ENCODE measurements at regions not wholly inside any gene's neighbourhood (a gene's known extent, or its start where the extent isn't known, plus 50 kb on each side); places are given as distances from the start of the nearest gene placed in this dataset.

DNA sequence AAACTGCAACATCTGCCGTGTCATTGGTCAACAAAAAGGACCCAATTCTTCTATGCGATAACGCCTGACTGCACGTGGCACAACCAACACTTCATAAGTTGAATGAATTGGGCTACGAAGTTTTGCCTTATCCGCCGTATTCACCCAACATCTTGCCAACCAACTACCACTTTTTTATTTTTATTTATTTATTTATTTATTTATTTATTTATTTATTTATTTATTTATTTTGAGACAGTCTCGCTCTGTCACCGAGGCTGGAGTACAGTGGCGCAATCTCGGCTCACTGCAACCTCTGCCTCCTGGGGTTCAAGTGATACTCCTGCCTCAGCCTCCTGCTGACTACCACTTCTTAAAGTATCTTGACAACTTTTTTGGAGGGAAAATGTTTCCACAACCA is 127.4 kb downstream of the RASSF9 start:
- WGBS (ENCODE audit: extremely low coverage, insufficient coverage, insufficient read length), result no CpG with 5 or more reads among the region's 11 CpGs
- H4K91ac ChIP-seq (ENCODE audit: low read depth, low read length), result no peak overlapping the region

DNA sequence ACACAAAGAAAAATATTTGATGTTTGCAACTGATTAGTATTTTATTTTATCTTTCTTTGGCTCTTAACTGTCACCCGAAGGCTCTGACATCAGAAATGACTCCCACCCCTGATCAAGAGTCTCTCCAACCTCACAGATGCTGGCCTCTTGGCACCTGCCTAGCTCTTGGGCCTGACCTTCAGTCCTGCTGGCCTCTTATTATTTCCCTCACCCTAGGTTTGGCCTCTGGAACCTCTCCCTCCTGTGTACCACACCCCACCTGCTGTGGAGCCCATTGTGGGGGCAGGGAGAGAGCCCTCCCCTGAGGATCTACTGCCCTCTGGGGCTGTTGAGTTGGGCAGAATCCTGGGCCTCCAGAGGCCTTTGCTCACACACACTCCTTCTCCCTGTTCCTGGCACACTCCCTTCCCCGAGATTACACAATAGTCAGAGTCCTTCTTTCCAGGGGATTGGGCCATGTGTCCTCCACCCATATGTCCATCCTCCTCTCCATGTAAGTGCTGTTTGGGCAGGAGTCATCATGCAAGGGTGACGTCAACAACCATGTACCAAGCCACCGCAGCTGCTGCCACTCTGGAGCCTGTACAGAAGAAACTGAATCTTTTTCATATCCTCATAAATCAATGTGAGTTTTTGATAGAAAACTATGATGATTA is 124.3 kb downstream of the RASSF9 start:
- no peaks in the 10 kb centered on the region for H3K4me1 ChIP-seq (ENCODE audit: control insufficient read depth in 1 of 2, insufficient read depth in 2 of 2, low read length in 2 of 2)
- no CpG with 5 or more reads among the region's 4 CpGs for WGBS (ENCODE audit: extremely low coverage, insufficient coverage, insufficient read length)
- H4K12ac ChIP-seq (ENCODE audit: low read depth, low read length), result no peak overlapping the region

More for the DNA sequence above, 127.4 kb downstream of the RASSF9 start:
- Histone ChIP-seq H3K27me3 (ENCODE audit: insufficient read depth, low read length) (no peaks in the 10 kb centered on the region), H3K18ac (ENCODE audit: low read length) (no peak overlapping the region), H3K14ac (ENCODE audit: low read length) (no peak overlapping the region), H3K27ac (ENCODE audit: low read depth, low read length) (no peak overlapping the region), H2AFZ (ENCODE audit: insufficient read depth, low read length, poor library complexity) (no peak overlapping the region), H3K36me3 (ENCODE audit: control insufficient read depth in 1 of 2, insufficient read depth in 2 of 2, low read length in 2 of 2) (no peaks in the 10 kb centered on the region), H4K8ac (ENCODE audit: low read depth, low read length) (no peak overlapping the region), H3K79me1 (ENCODE audit: low read length) (no peaks in the 10 kb centered on the region), H3K9me3 (ENCODE audit: insufficient read depth, low read depth, low read length) (no peaks in the 10 kb centered on the region), H2BK12ac (ENCODE audit: low read length) (no peak overlapping the region), H2BK120ac (ENCODE audit: insufficient read depth, low read length, poor library complexity) (no peak overlapping the region), H3K79me2 (ENCODE audit: control insufficient read depth, insufficient read depth, low read length, poor library complexity) (no peaks in the 10 kb centered on the region), H3K4me3 (ENCODE audit: low read depth, low read length) (no peak overlapping the region), H3K4me1 (ENCODE audit: control insufficient read depth in 1 of 2, insufficient read depth in 2 of 2, low read length in 2 of 2) (no peaks in the 10 kb centered on the region), H2BK5ac (ENCODE audit: low read depth, low read length, poor library complexity) (no peak overlapping the region), H3K23ac (ENCODE audit: low read length) (no peak overlapping the region), H2AK5ac (ENCODE audit: low read length) (no peak overlapping the region), H3K4me2 (ENCODE audit: low read length) (no peak overlapping the region), H3K9ac (ENCODE audit: low read length) (no peak overlapping the region), H4K12ac (ENCODE audit: low read depth, low read length) (no peak overlapping the region), H3K4ac (ENCODE audit: low read depth, low read length) (no peak overlapping the region)
- no peak for DNase-seq

DNA sequence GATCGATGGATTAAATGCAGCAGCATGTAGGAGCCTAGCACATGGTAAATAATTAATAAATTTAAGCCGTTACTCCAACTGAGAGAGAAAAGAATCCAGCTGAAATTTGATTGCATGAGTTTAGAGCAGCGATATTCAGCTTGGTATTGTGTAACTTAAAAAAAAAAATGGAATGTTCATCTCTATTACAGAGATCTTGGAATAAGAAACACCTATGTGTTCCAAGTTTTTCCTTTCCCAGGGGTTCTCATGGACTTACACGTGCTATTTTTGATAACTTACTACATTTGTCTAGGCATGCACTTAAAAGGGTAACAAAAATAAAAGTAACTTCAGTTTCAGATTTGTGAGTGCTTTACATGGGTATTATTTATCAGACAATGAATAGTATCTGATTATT is 122.8 kb downstream of the RASSF9 start:
- Histone ChIP-seq H3K9me3 (ENCODE audit: insufficient read depth, low read depth, low read length) (no peaks in the 10 kb centered on the region), H2BK120ac (ENCODE audit: insufficient read depth, low read length, poor library complexity) (no peak overlapping the region), H3K79me1 (ENCODE audit: low read length) (no peaks in the 10 kb centered on the region), H3K14ac (ENCODE audit: low read length) (no peak overlapping the region), H3K27ac (ENCODE audit: low read depth, low read length) (no peak overlapping the region), H3K27me3 (ENCODE audit: insufficient read depth, low read length) (no peaks in the 10 kb centered on the region), H2BK12ac (ENCODE audit: low read length) (no peak overlapping the region), H3K4me2 (ENCODE audit: low read length) (no peak overlapping the region), H3K4me3 (ENCODE audit: low read depth, low read length) (no peak overlapping the region), H4K12ac (ENCODE audit: low read depth, low read length) (no peak overlapping the region), H2AK5ac (ENCODE audit: low read length) (no peak overlapping the region), H3K4ac (ENCODE audit: low read depth, low read length) (no peak overlapping the region), H3K9ac (ENCODE audit: low read length) (no peak overlapping the region), H2BK5ac (ENCODE audit: low read depth, low read length, poor library complexity) (no peak overlapping the region), H3K23ac (ENCODE audit: low read length) (no peak overlapping the region), H3K36me3 (ENCODE audit: control insufficient read depth in 1 of 2, insufficient read depth in 2 of 2, low read length in 2 of 2) (no peaks in the 10 kb centered on the region), H2AFZ (ENCODE audit: insufficient read depth, low read length, poor library complexity) (no peak overlapping the region), H3K79me2 (ENCODE audit: control insufficient read depth, insufficient read depth, low read length, poor library complexity) (no peaks in the 10 kb centered on the region), H4K91ac (ENCODE audit: low read depth, low read length) (no peak overlapping the region), H4K8ac (ENCODE audit: low read depth, low read length) (no peak overlapping the region), H3K18ac (ENCODE audit: low read length) (no peak overlapping the region), H3K4me1 (ENCODE audit: control insufficient read depth in 1 of 2, insufficient read depth in 2 of 2, low read length in 2 of 2) (no peaks in the 10 kb centered on the region)
- DNase-seq, result no peak
- WGBS (ENCODE audit: extremely low coverage, insufficient coverage, insufficient read length), result no CpG with 5 or more reads among the region's 4 CpGs

More for the DNA sequence above, 124.3 kb downstream of the RASSF9 start:
- Histone ChIP-seq H3K79me2 (ENCODE audit: control insufficient read depth, insufficient read depth, low read length, poor library complexity) (no peaks in the 10 kb centered on the region), H3K79me1 (ENCODE audit: low read length) (no peaks in the 10 kb centered on the region), H3K23ac (ENCODE audit: low read length) (no peak overlapping the region), H2BK120ac (ENCODE audit: insufficient read depth, low read length, poor library complexity) (no peak overlapping the region), H4K91ac (ENCODE audit: low read depth, low read length) (no peak overlapping the region), H2AK5ac (ENCODE audit: low read length) (no peak overlapping the region), H3K36me3 (ENCODE audit: control insufficient read depth in 1 of 2, insufficient read depth in 2 of 2, low read length in 2 of 2) (no peaks in the 10 kb centered on the region), H3K14ac (ENCODE audit: low read length) (no peak overlapping the region), H2AFZ (ENCODE audit: insufficient read depth, low read length, poor library complexity) (no peak overlapping the region), H3K9me3 (ENCODE audit: insufficient read depth, low read depth, low read length) (no peaks in the 10 kb centered on the region), H2BK5ac (ENCODE audit: low read depth, low read length, poor library complexity) (no peak overlapping the region), H3K4ac (ENCODE audit: low read depth, low read length) (no peak overlapping the region), H3K4me2 (ENCODE audit: low read length) (no peak overlapping the region), H3K4me3 (ENCODE audit: low read depth, low read length) (no peak overlapping the region), H3K27me3 (ENCODE audit: insufficient read depth, low read length) (no peaks in the 10 kb centered on the region), H2BK12ac (ENCODE audit: low read length) (no peak overlapping the region), H3K9ac (ENCODE audit: low read length) (no peak overlapping the region), H3K27ac (ENCODE audit: low read depth, low read length) (no peak overlapping the region), H3K18ac (ENCODE audit: low read length) (no peak overlapping the region), H4K8ac (ENCODE audit: low read depth, low read length) (no peak overlapping the region)
- no peak for DNase-seq

DNA sequence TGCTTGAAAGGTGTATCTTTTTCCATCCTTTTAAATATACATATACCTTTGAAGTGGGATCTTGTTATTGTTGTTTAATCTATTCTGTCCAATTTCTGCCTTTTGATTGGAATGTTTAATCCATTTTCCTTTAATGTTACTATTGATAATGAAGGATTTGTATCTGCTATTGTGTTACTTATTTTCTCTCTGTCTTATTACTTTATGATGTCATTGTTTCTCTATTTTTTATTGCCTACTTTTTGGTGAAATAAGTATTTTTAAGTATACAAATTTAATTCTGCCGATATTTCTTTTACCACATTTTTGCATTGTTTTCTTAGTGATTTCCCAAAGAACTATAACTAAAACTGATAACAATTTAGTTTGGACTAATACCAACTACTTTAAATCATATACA is 121.8 kb downstream of the RASSF9 start:
- Histone ChIP-seq H3K23ac (ENCODE audit: low read length) (no peak overlapping the region), H3K79me2 (ENCODE audit: control insufficient read depth, insufficient read depth, low read length, poor library complexity) (no peaks in the 10 kb centered on the region), H2BK5ac (ENCODE audit: low read depth, low read length, poor library complexity) (no peak overlapping the region), H3K4me3 (ENCODE audit: low read depth, low read length) (no peak overlapping the region), H4K91ac (ENCODE audit: low read depth, low read length) (no peak overlapping the region), H3K4ac (ENCODE audit: low read depth, low read length) (no peak overlapping the region), H3K9me3 (ENCODE audit: insufficient read depth, low read depth, low read length) (no peaks in the 10 kb centered on the region), H3K79me1 (ENCODE audit: low read length) (no peaks in the 10 kb centered on the region), H2BK12ac (ENCODE audit: low read length) (no peak overlapping the region), H3K36me3 (ENCODE audit: control insufficient read depth in 1 of 2, insufficient read depth in 2 of 2, low read length in 2 of 2) (no peaks in the 10 kb centered on the region), H3K27ac (ENCODE audit: low read depth, low read length) (no peak overlapping the region), H3K4me1 (ENCODE audit: control insufficient read depth in 1 of 2, insufficient read depth in 2 of 2, low read length in 2 of 2) (no peaks in the 10 kb centered on the region), H2AFZ (ENCODE audit: insufficient read depth, low read length, poor library complexity) (no peak overlapping the region), H2AK5ac (ENCODE audit: low read length) (no peak overlapping the region), H4K8ac (ENCODE audit: low read depth, low read length) (no peak overlapping the region), H2BK120ac (ENCODE audit: insufficient read depth, low read length, poor library complexity) (no peak overlapping the region), H3K9ac (ENCODE audit: low read length) (no peak overlapping the region), H3K14ac (ENCODE audit: low read length) (no peak overlapping the region), H3K27me3 (ENCODE audit: insufficient read depth, low read length) (no peaks in the 10 kb centered on the region), H3K4me2 (ENCODE audit: low read length) (no peak overlapping the region), H3K18ac (ENCODE audit: low read length) (no peak overlapping the region), H4K12ac (ENCODE audit: low read depth, low read length) (no peak overlapping the region)
- no CpG with 5 or more reads among the region's 1 CpG for WGBS (ENCODE audit: extremely low coverage, insufficient coverage, insufficient read length)
- DNase-seq, result no peak
